Neural cell (in vitro differentiated cells): ENCODE measurements at regions not wholly inside any gene's neighbourhood (a gene's known extent, or its start where the extent isn't known, plus 50 kb on each side); places are given as distances from the start of the nearest gene placed in this dataset.

Experiments
- RAD21 ChIP-seq: fragments of 450-650 bp; conservative IDR thresholded peaks from 2 replicates; pipeline ENCODE4 v1.6.1; 2014; ENCODE audit warnings: antibody characterized with exemption, mild to moderate bottlenecking, moderate library complexity
- SMC3 ChIP-seq: fragments of 450-650 bp; conservative IDR thresholded peaks from 2 replicates; pipeline ENCODE4 v1.6.1; 2014; ENCODE audit warnings: antibody characterized with exemption, mild to moderate bottlenecking, moderate library complexity; ENCODE audit not compliant: poor library complexity
- TF ChIP-seq, protein P1 (sequence below): fragments of 450-650 bp; IDR thresholded peaks from 2 replicates; pipeline ENCODE4 v1.5.1; 2014; ENCODE audit warnings: antibody characterized with exemption, mild to moderate bottlenecking, moderate library complexity; ENCODE audit not compliant: poor library complexity, severe bottlenecking

DNA sequence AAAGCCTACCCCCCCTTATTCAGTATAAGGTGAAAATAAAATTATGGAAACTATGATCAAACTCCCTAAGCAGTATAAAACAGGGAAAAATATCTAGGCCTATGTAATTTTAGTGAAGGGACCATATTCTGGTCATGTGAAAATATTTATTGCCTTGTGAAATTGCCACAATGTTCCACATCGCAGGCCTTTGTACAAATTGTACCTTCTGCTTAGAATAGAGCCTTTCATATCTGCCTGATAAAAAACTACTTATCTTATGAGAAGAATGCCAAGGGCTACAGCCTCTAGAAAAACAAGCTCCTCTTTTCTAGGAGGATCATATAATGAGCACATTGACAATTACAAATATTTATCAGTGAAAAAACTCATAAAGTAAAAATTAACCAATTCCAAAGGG, 1280.0 kb downstream of the EFNB2 start:
- TF ChIP-seq RAD21 (no peak), SMC3 (no peak)
- TF ChIP-seq, protein P1, sequence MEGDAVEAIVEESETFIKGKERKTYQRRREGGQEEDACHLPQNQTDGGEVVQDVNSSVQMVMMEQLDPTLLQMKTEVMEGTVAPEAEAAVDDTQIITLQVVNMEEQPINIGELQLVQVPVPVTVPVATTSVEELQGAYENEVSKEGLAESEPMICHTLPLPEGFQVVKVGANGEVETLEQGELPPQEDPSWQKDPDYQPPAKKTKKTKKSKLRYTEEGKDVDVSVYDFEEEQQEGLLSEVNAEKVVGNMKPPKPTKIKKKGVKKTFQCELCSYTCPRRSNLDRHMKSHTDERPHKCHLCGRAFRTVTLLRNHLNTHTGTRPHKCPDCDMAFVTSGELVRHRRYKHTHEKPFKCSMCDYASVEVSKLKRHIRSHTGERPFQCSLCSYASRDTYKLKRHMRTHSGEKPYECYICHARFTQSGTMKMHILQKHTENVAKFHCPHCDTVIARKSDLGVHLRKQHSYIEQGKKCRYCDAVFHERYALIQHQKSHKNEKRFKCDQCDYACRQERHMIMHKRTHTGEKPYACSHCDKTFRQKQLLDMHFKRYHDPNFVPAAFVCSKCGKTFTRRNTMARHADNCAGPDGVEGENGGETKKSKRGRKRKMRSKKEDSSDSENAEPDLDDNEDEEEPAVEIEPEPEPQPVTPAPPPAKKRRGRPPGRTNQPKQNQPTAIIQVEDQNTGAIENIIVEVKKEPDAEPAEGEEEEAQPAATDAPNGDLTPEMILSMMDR: no peak
